Caco-2 (cell line): ENCODE measurements at regions not wholly inside any gene's neighbourhood (a gene's known extent, or its start where the extent isn't known, plus 50 kb on each side); places are given as distances from the start of the nearest gene placed in this dataset.

Experiments used
- BruUV-seq: library from RNA; stranded (reverse); fragments of 400-500 nt; replicated peaks from 2 replicates; lab custom pipeline; 2021; lab: Mats Ljungman, UMichigan
- CTCF ChIA-PET: fragments of 300-600 bp; sonication (Branson Sonifier 250); formaldehyde crosslinking; loops from one replicate; lab custom pipeline; 2022; ENCODE audit warnings: antibody characterized with exemption; lab: Charles Lee
- POLR2A ChIA-PET: fragments of 300-600 bp; sonication (Branson Sonifier 250); formaldehyde crosslinking; loops from one replicate; lab custom pipeline; 2022; ENCODE audit warnings: antibody characterized with exemption; lab: Charles Lee
- DNase-seq, 2 experiments: peaks; one replicate each; pipeline versions ENCODE4 v3.0.0 to v3.0.0-alpha.2; 2020 to 2022
- H3K27me3 ChIP-seq: replicated peaks from 2 replicates; pipeline ENCODE4 v1.6.0; 2011; ENCODE audit warnings: low read length; ENCODE audit not compliant: control insufficient read depth, insufficient read depth
- H3K36me3 ChIP-seq: 2 replicates; pipeline ENCODE4 v1.5.1; 2011; ENCODE audit warnings: low read length; ENCODE audit not compliant: control insufficient read depth, insufficient read depth
- H3K4me1 ChIP-seq: fragments of 250-450 bp; sonication (Bioruptor Pico); 2 replicates; pipeline ENCODE4 v1.5.1; 2020; ENCODE audit warnings: mild to moderate bottlenecking
- H3K4me3 ChIP-seq: 2 replicates; pipeline ENCODE4 v1.5.1; 2011; ENCODE audit warnings: low read depth, mild to moderate bottlenecking, control low read depth, low read length
- H3K9me3 ChIP-seq: fragments of 250-450 bp; sonication (Bioruptor Pico); 2 replicates; pipeline ENCODE4 v1.5.1; 2020; ENCODE audit warnings: mild to moderate bottlenecking, moderate library complexity
- H3K27ac Mint-ChIP-seq: one replicate; pipeline ENCODE4 v1.8.0; 2022; ENCODE audit warnings: mixed read lengths; ENCODE audit not compliant: unreplicated experiment
- H3K27me3 Mint-ChIP-seq: one replicate; pipeline ENCODE4 v1.8.0; 2022; ENCODE audit warnings: mixed read lengths; ENCODE audit not compliant: insufficient read depth, unreplicated experiment
- H3K36me3 Mint-ChIP-seq: one replicate; pipeline ENCODE4 v1.8.0; 2022; ENCODE audit warnings: mild to moderate bottlenecking, mixed read lengths; ENCODE audit not compliant: insufficient read depth, unreplicated experiment
- H3K4me1 Mint-ChIP-seq: one replicate; pipeline ENCODE4 v1.8.0; 2022; ENCODE audit warnings: low read depth, mixed read lengths; ENCODE audit not compliant: unreplicated experiment
- H3K4me3 Mint-ChIP-seq: one replicate; pipeline ENCODE4 v1.8.0; 2022; ENCODE audit warnings: mild to moderate bottlenecking, moderate library complexity, mixed read lengths; ENCODE audit not compliant: unreplicated experiment
- H3K9me3 Mint-ChIP-seq: one replicate; pipeline ENCODE4 v1.8.0; 2022; ENCODE audit warnings: mixed read lengths; ENCODE audit not compliant: unreplicated experiment
- CTCF ChIP-seq, 2 experiments: fragments of 200-600 bp in 1 of 2; IDR thresholded peaks; 1 replicate in 1 of 2; 2 replicates in 1 of 2; pipeline versions ENCODE4 v1.5.1 to v1.8.0; 2011 to 2022; ENCODE audit warnings: antibody characterized with exemption in 1 of 2, control low read depth in 1 of 2, inconsistent platforms in 1 of 2, low read depth in 1 of 2, low read length in 1 of 2, mild to moderate bottlenecking in 1 of 2, moderate library complexity in 1 of 2; ENCODE audit not compliant: insufficient read depth in 1 of 2, severe bottlenecking in 1 of 2, unreplicated experiment in 1 of 2
- intact Hi-C: fragments of 100-400 bp; cut with micrococcal nuclease; formaldehyde crosslinking; loops from one replicate; pipeline ENCODE4 v1.10.0; 2022; ENCODE audit not compliant: unreplicated experiment

- Mint-ChIP-seq H3K27ac (no peak overlapping the region), H3K9me3 (no peaks in the 10 kb centered on the region), H3K36me3 (no peaks in the 10 kb centered on the region), H3K4me3 (no peak overlapping the region), H3K27me3 (peaks cover 9% of the 10 kb centered on the region), H3K4me1 (no peaks in the 10 kb centered on the region)
- H3K4me1 ChIP-seq: no peaks in the 10 kb centered on the region
- no peaks in the 10 kb centered on the region for H3K36me3 ChIP-seq
- no peak for DNase-seq
- no peak overlapping the region for H3K4me3 ChIP-seq
- BruUV-seq: no TSS peak
- no peaks in the 10 kb centered on the region for H3K27me3 ChIP-seq
- CTCF ChIA-PET: no interaction called here
- intact Hi-C loops: no loop called here
- POLR2A ChIA-PET: no interaction called here
- no peaks in the 10 kb centered on the region for H3K9me3 ChIP-seq
- no peak for TF ChIP-seq CTCF (IDR thresholded peaks at IDR 0.05; ENCODE audit: insufficient read depth in 1 of 2, low read depth in 1 of 2, low read length in 1 of 2, severe bottlenecking in 1 of 2, unreplicated experiment in 1 of 2)
Observed at GRCh38 chrX:15165832-15166231, 104.1 kb downstream of the ASB9 start.

- Mint-ChIP-seq H3K27ac (no peak overlapping the region), H3K36me3 (no peaks in the 10 kb centered on the region), H3K4me3 (no peak overlapping the region), H3K4me1 (no peaks in the 10 kb centered on the region), H3K27me3 (peaks cover 3% of the 10 kb centered on the region), H3K9me3 (no peaks in the 10 kb centered on the region)
- no peaks in the 10 kb centered on the region for H3K4me1 ChIP-seq
- CTCF ChIA-PET: no interaction called here
- no TSS peak for BruUV-seq
- no peaks in the 10 kb centered on the region for H3K36me3 ChIP-seq
- no peaks in the 10 kb centered on the region for H3K27me3 ChIP-seq
- POLR2A ChIA-PET: no interaction called here
- intact Hi-C loops: no loop called here
- no peak for TF ChIP-seq CTCF (IDR thresholded peaks at IDR 0.05; ENCODE audit: insufficient read depth in 1 of 2, low read depth in 1 of 2, low read length in 1 of 2, severe bottlenecking in 1 of 2, unreplicated experiment in 1 of 2)
- no peaks in the 10 kb centered on the region for H3K9me3 ChIP-seq
- DNase-seq: no peak
- no peak overlapping the region for H3K4me3 ChIP-seq
Observed at GRCh38 chrX:15163131-15163530, 106.8 kb downstream of the ASB9 start.

- H3K27ac Mint-ChIP-seq: no peak overlapping the region
- no TSS peak for BruUV-seq
- no peaks in the 10 kb centered on the region for H3K9me3 Mint-ChIP-seq
- H3K4me1 ChIP-seq: no peaks in the 10 kb centered on the region
- no peak overlapping the region for H3K4me3 ChIP-seq
- TF ChIP-seq CTCF (IDR thresholded peaks at IDR 0.05; ENCODE audit: insufficient read depth in 1 of 2, low read depth in 1 of 2, low read length in 1 of 2, severe bottlenecking in 1 of 2, unreplicated experiment in 1 of 2): no peak
- H3K36me3 ChIP-seq: no peaks in the 10 kb centered on the region
- H3K27me3 ChIP-seq: no peaks in the 10 kb centered on the region
- no peak overlapping the region for H3K4me3 Mint-ChIP-seq
- H3K36me3 Mint-ChIP-seq: no peaks in the 10 kb centered on the region
- H3K9me3 ChIP-seq: no peaks in the 10 kb centered on the region
- H3K27me3 Mint-ChIP-seq: no peaks in the 10 kb centered on the region
- CTCF ChIA-PET: no interaction called here
- no peak for DNase-seq
- intact Hi-C loops: no loop called here
- POLR2A ChIA-PET: no interaction called here
- H3K4me1 Mint-ChIP-seq: no peaks in the 10 kb centered on the region
Observed at GRCh38 chrX:15160558-15161095, 109.3 kb downstream of the ASB9 start.
